AG10803 (cell line): ENCODE measurements at regions not wholly inside any gene's neighbourhood (a gene's known extent, or its start where the extent isn't known, plus 50 kb on each side); places are given as distances from the start of the nearest gene placed in this dataset.

Experiments
- DNase-seq: peaks from one replicate; pipeline ENCODE4 v3.0.0; 2010; ENCODE audit warnings: low read depth
- H3K4me3 ChIP-seq: 2 replicates; pipeline ENCODE4 v1.5.1; 2011; ENCODE audit warnings: mild to moderate bottlenecking, low read length, control low read depth
- CTCF ChIP-seq: conservative IDR thresholded peaks from 2 replicates; pipeline ENCODE4 v1.5.1; 2011; ENCODE audit warnings: mild to moderate bottlenecking, low read length, control low read depth, inconsistent platforms

- H3K4me3 ChIP-seq, result no peak overlapping the region
- DNase-seq, result no peak
- no peak for TF ChIP-seq CTCF
These were observed 106.7 kb downstream of the FOXI3 start for GRCh38 chr2:88345842-88346241.

DNA sequence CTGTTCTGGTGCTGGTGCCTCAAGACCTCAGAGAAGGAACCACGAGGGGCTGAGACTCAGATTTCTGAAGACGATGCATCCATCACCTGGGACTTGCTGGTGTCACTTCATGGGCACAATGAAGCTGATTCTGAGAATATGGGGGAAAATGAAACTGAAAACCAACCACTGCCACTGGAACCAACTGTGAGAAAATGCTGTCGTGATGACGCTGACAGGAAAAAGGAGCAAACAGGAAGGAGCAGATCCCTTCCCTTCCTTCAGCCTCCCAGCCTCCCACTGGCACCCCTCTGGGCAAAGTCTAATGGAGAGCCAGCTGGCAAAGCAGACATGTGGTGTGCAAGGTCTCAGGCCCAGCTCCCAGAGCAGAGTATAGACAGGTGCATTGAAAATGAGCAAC lies 109.7 kb downstream of the FOXI3 start:
- DNase-seq, result no peak
- no peak for TF ChIP-seq CTCF
- H3K4me3 ChIP-seq, result no peak overlapping the region

DNA sequence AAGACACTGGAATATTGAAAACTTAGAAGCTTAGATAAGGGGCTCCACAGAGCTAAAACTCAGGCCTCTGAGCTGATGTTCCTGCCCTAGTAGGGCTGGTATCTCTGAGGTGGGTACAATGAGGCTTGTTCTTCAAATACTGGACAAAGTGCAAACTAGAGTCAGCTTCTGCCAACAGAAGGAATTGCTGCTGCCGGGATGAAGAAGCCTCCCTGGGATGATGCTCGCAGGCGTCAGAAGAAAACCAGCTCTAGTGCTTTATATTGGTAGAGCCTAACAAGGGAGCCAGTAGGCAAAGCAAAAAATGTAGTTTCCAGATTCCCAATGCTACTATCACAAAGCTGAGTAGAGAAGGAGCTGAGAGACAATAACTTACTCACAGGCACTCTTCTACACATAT lies 118.1 kb downstream of the FOXI3 start:
- H3K4me3 ChIP-seq, result no peak overlapping the region
- DNase-seq, result no peak
- TF ChIP-seq CTCF, result no peak

GRCh38 chr2:88331239-88331638 lies 121.3 kb downstream of the FOXI3 start:
- no peak overlapping the region for H3K4me3 ChIP-seq
- TF ChIP-seq CTCF, result no peak
- no peak for DNase-seq

GRCh38 chr2:88329815-88330603 lies 122.5 kb downstream of the FOXI3 start:
- TF ChIP-seq CTCF, result no peak
- DNase-seq, result peak; percentile 8
- H3K4me3 ChIP-seq, result no peak overlapping the region

GRCh38 chr2:88321449-88322248 lies 130.8 kb downstream of the FOXI3 start:
- no peak for TF ChIP-seq CTCF
- no peak overlapping the region for H3K4me3 ChIP-seq
- no peak for DNase-seq
